ENCODE measurements at regions not wholly inside any gene's neighbourhood (a gene's known extent, or its start where the extent isn't known, plus 50 kb on each side); places are given as distances from the start of the nearest gene placed in this dataset.

DNA sequence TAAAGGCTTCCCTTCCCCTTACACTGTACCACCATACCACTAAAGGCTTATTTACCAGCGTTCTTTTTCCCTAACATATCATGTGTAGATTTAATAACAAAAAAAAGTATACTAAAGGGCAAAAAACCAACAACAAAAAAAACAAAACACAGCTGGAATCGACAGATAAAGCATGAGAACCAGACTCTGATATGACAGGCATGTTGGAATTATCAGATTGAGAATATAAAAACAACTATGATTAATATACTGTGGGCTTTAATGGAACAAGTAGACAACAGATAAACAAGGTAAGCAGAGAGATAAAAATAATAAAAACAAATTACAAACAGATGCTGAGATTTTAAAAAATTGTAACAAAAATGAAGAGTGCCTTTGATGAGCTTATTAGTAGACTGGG, 754.1 kb upstream of the MDGA2 start:
- no peak overlapping the region for H3K4me3 ChIP-seq (ENCODE audit: low read length)
- intact Hi-C loops (cut with micrococcal nuclease): no loop called here
- CTCF ChIA-PET: no interaction called here
- no peaks in the 10 kb centered on the region for H3K9me2 ChIP-seq (replicated peaks; ENCODE audit: low read length)
- no peaks in the 10 kb centered on the region for H4K20me1 ChIP-seq (ENCODE audit: low read length)
- no peak overlapping the region for H3K9ac ChIP-seq (ENCODE audit: low read length)
- DNase-seq (no peak), ATAC-seq (no peak)
- H2AFZ ChIP-seq (ENCODE audit: low read length): no peak overlapping the region
- H3K36me3 ChIP-seq (ENCODE audit: low read depth, low read length): no peaks in the 10 kb centered on the region
- H3K9me3 ChIP-seq (ENCODE audit: low read length): no peaks in the 10 kb centered on the region
- no peaks in the 10 kb centered on the region for H3K4me1 ChIP-seq (ENCODE audit: insufficient read depth, low read length)
- no TSS peak for BruUV-seq (replicated peaks)
- POLR2A ChIA-PET (ENCODE audit: unreplicated experiment): no interaction called here
- H3F3A ChIP-seq (ENCODE audit: low read length, unreplicated experiment): no peaks in the 10 kb centered on the region
- H3K27me3 ChIP-seq (ENCODE audit: low read length): peaks cover 3% of the 10 kb centered on the region; the same call in 1 of the 2 replicates
- H3K27ac ChIP-seq (ENCODE audit: low read length): no peak overlapping the region
- TF ChIP-seq EZH2phosphoT487 (IDR thresholded peaks at IDR 0.05; ENCODE audit: borderline replicate concordance, low read length) (no peak), EZH2 (IDR thresholded peaks at IDR 0.05; ENCODE audit: low read length, unreplicated experiment) (no peak)
- TF ChIP-seq, protein P1, sequence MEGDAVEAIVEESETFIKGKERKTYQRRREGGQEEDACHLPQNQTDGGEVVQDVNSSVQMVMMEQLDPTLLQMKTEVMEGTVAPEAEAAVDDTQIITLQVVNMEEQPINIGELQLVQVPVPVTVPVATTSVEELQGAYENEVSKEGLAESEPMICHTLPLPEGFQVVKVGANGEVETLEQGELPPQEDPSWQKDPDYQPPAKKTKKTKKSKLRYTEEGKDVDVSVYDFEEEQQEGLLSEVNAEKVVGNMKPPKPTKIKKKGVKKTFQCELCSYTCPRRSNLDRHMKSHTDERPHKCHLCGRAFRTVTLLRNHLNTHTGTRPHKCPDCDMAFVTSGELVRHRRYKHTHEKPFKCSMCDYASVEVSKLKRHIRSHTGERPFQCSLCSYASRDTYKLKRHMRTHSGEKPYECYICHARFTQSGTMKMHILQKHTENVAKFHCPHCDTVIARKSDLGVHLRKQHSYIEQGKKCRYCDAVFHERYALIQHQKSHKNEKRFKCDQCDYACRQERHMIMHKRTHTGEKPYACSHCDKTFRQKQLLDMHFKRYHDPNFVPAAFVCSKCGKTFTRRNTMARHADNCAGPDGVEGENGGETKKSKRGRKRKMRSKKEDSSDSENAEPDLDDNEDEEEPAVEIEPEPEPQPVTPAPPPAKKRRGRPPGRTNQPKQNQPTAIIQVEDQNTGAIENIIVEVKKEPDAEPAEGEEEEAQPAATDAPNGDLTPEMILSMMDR (conservative IDR thresholded peaks at IDR 0.05; ENCODE audit: low read depth, low read length): no peak
- no peaks in the 10 kb centered on the region for H3K79me2 ChIP-seq (ENCODE audit: low read length)
- no peak overlapping the region for H3K4me2 ChIP-seq (ENCODE audit: low read length)

DNA sequence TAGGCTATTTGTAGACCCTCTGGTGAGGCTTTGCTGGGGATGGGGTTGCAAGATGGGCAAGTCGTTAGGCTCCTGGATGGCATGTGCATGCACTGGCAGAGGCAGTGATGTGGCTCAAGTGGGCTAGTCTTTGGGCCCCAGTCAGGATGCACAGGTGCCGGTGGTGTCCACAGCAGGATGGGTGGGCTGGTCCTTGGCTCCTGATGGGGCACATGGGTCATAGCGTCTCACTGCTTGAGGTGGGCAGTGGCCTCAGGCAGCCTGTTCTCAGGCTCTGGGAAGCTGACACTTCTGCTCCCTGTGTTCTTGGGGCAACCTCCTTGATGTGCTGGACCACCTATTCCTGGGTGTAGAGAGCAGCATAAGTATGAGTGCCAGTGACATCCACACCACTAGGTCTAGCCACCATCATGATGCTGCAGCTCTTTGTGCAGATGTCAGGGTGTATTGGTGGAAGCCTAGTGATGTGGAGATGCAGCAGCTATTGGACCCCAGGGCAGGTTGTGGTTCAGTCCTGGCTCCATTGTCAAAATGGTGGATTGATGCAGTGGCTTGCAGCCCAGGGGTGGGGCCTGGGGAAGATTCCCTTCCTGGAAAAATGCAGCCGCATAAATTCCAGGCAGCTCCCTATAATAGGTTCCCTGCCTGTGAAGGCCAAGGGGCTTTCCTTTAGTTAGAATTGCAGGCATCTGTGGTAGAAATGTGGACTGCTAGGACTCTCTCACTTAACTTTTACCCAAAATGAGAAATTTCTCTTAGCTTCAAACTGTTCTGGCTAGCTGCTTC, 742.5 kb upstream of the MDGA2 start:
- Histone ChIP-seq H3K9me3 (ENCODE audit: low read length) (no peaks in the 10 kb centered on the region), H4K20me1 (ENCODE audit: low read length) (no peaks in the 10 kb centered on the region), H3K4me1 (ENCODE audit: insufficient read depth, low read length) (no peaks in the 10 kb centered on the region), H3K9me2 (replicated peaks; ENCODE audit: low read length) (no peaks in the 10 kb centered on the region), H3K4me3 (ENCODE audit: low read length) (no peak overlapping the region), H3K79me2 (ENCODE audit: low read length) (no peaks in the 10 kb centered on the region), H3K27me3 (ENCODE audit: low read length) (no peaks in the 10 kb centered on the region), H3F3A (ENCODE audit: low read length, unreplicated experiment) (no peaks in the 10 kb centered on the region), H3K4me2 (ENCODE audit: low read length) (no peak overlapping the region), H3K27ac (ENCODE audit: low read length) (no peak overlapping the region), H3K9ac (ENCODE audit: low read length) (no peak overlapping the region), H2AFZ (ENCODE audit: low read length) (no peak overlapping the region), H3K36me3 (ENCODE audit: low read depth, low read length) (no peaks in the 10 kb centered on the region)
- no peak for TF ChIP-seq EZH2 (IDR thresholded peaks at IDR 0.05; ENCODE audit: low read length, unreplicated experiment)
- TF ChIP-seq EZH2phosphoT487 (IDR thresholded peaks at IDR 0.05; ENCODE audit: borderline replicate concordance, low read length): no peak
- TF ChIP-seq, protein P1 (conservative IDR thresholded peaks at IDR 0.05; ENCODE audit: low read depth, low read length): no peak
- POLR2A ChIA-PET (ENCODE audit: unreplicated experiment): no interaction called here
- intact Hi-C loops (cut with micrococcal nuclease): no loop called here
- DNase-seq (no peak), ATAC-seq (no peak)
- BruUV-seq (replicated peaks): no TSS peak
- CTCF ChIA-PET: no interaction called here

DNA sequence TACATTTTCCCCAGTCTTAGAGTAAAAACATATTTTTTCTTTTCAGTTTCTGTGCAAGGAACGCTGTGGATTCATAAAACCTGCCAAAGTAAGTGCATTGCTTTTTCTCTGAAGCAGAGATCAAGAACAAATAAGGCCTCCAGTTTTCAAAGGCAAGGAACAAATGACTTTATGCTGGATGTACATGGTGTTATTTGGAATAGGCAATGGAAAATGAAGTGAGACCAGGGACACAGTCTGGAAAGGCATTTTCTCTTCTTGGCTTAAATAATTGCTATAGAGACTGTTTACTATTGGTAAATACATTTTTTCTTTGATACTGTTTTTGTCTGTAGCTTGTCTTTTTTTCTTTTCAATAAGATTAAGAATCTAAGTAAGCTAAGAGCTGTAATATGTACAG, 725.9 kb upstream of the MDGA2 start:
- H4K20me1 ChIP-seq (ENCODE audit: low read length): no peaks in the 10 kb centered on the region
- no peaks in the 10 kb centered on the region for H3K9me2 ChIP-seq (replicated peaks; ENCODE audit: low read length)
- CTCF ChIA-PET: no interaction called here
- intact Hi-C loops (cut with micrococcal nuclease): no loop called here
- H3K27me3 ChIP-seq (ENCODE audit: low read length): peaks cover 10% of the 10 kb centered on the region; the same call in 1 of the 2 replicates
- H2AFZ ChIP-seq (ENCODE audit: low read length): no peak overlapping the region
- no peak for ATAC-seq
- POLR2A ChIA-PET (ENCODE audit: unreplicated experiment): no interaction called here
- no peaks in the 10 kb centered on the region for H3K79me2 ChIP-seq (ENCODE audit: low read length)
- no peak overlapping the region for H3K4me2 ChIP-seq (ENCODE audit: low read length)
- H3K9ac ChIP-seq (ENCODE audit: low read length): no peak overlapping the region
- no peak for DNase-seq
- H3K36me3 ChIP-seq (ENCODE audit: low read depth, low read length): no peaks in the 10 kb centered on the region
- no peaks in the 10 kb centered on the region for H3K4me1 ChIP-seq (ENCODE audit: insufficient read depth, low read length)
- no peak for TF ChIP-seq EZH2phosphoT487 (IDR thresholded peaks at IDR 0.05; ENCODE audit: borderline replicate concordance, low read length)
- TF ChIP-seq, protein P1 (conservative IDR thresholded peaks at IDR 0.05; ENCODE audit: low read depth, low read length): no peak
- no peak overlapping the region for H3K27ac ChIP-seq (ENCODE audit: low read length)
- BruUV-seq (replicated peaks): no TSS peak
- H3K9me3 ChIP-seq (ENCODE audit: low read length): no peaks in the 10 kb centered on the region
- no peaks in the 10 kb centered on the region for H3F3A ChIP-seq (ENCODE audit: low read length, unreplicated experiment)
- H3K4me3 ChIP-seq (ENCODE audit: low read length): no peak overlapping the region
